GM12878 (cell line): ENCODE measurements at regions not wholly inside any gene's neighbourhood (a gene's known extent, or its start where the extent isn't known, plus 50 kb on each side); places are given as distances from the start of the nearest gene placed in this dataset.

Source experiments
- ATAC-seq: fragments of 200-7000 bp; cut with Tn5 transposase; 3 replicates; pipeline ENCODE4 v1.9.1; 2020; ENCODE audit warnings: mild to moderate bottlenecking, moderate library complexity
- BruUV-seq: library from RNA; stranded (reverse); fragments of 400-500 nt; replicated peaks from 2 replicates; lab custom pipeline; 2021; lab: Mats Ljungman, UMichigan
- CTCF ChIA-PET: fragments of 300-600 bp; sonication (Branson Sonifier 250); formaldehyde crosslinking; extraction: SDS; loops from one replicate; lab custom pipeline; 2021; ENCODE audit warnings: inconsistent platforms; lab: Yijun Ruan, JAX
- POLR2A ChIA-PET: fragments of 350-600 bp; formaldehyde crosslinking; extraction: SDS; loops from one replicate; lab custom pipeline; 2021; ENCODE audit warnings: inconsistent platforms; lab: Charles Lee
- RAD21 ChIA-PET: fragments of 300-600 bp; sonication (Branson Sonifier 250); formaldehyde crosslinking; loops from one replicate; lab custom pipeline; 2023; ENCODE audit warnings: antibody characterized with exemption; ENCODE audit not compliant: unreplicated experiment; lab: Charles Lee
- SMC1A ChIA-PET: fragments of 300-600 bp; sonication (Branson Sonifier 250); formaldehyde crosslinking; loops from one replicate; lab custom pipeline; 2023; ENCODE audit not compliant: unreplicated experiment, uncharacterized antibody; lab: Charles Lee
- DNase-seq: peaks from one replicate; pipeline ENCODE4 v3.0.0-alpha.2; 2011; ENCODE audit warnings: low read depth, low spot score
- FAIRE-seq: peaks from 3 replicates; lab custom pipeline; 2011; peaks lifted over from hg19 to GRCh38; lab: Jason Lieb, UNC
- H2AFZ ChIP-seq: 2 replicates; pipeline ENCODE4 v1.6.0; 2011; ENCODE audit warnings: low read depth, low read length, control low read depth; ENCODE audit not compliant: control insufficient read depth
- H3K27ac ChIP-seq: 2 replicates; pipeline ENCODE4 v1.5.1; 2011; ENCODE audit warnings: control low read depth; ENCODE audit not compliant: control insufficient read depth, insufficient read depth
- H3K27me3 ChIP-seq, 2 experiments: replicated peaks in 1 of 2; 2 replicates each; pipeline versions ENCODE4 v1.6.0 to v1.6.1; 2011; ENCODE audit warnings: low read length in 1 of 2; ENCODE audit not compliant: control insufficient read depth in 2 of 2, insufficient read depth in 2 of 2
- H3K36me3 ChIP-seq, 2 experiments: 2 replicates each; pipeline ENCODE4 v1.5.1; 2011; ENCODE audit warnings: low read length in 1 of 2; ENCODE audit not compliant: control insufficient read depth in 2 of 2, insufficient read depth in 2 of 2
- H3K4me1 ChIP-seq: 2 replicates; pipeline ENCODE4 v1.6.1; 2011; ENCODE audit warnings: mild to moderate bottlenecking, low read length, moderate library complexity, mixed read lengths; ENCODE audit not compliant: control insufficient read depth, insufficient read depth
- H3K4me2 ChIP-seq: 2 replicates; pipeline ENCODE4 v1.6.0; 2011; ENCODE audit warnings: control low read depth; ENCODE audit not compliant: control insufficient read depth, insufficient read depth
- H3K4me3 ChIP-seq: fragments of 200-600 bp; sonication (generic); 2 replicates; pipeline ENCODE4 v1.5.1; 2016
- H3K79me2 ChIP-seq: 2 replicates; pipeline ENCODE4 v1.6.0; 2011; ENCODE audit warnings: low read length; ENCODE audit not compliant: control insufficient read depth, insufficient read depth
- H3K9ac ChIP-seq: 2 replicates; pipeline ENCODE4 v1.8.0; 2011; ENCODE audit warnings: low read length, control low read depth, mixed read lengths; ENCODE audit not compliant: control insufficient read depth, insufficient read depth
- H3K9me3 ChIP-seq: replicated peaks from 3 replicates; pipeline ENCODE4 v1.5.1; 2011; ENCODE audit warnings: mild to moderate bottlenecking, low read length; ENCODE audit not compliant: control insufficient read depth, insufficient read depth
- H4K20me1 ChIP-seq: 2 replicates; pipeline ENCODE4 v1.6.0; 2011; ENCODE audit not compliant: control insufficient read depth, insufficient read depth
- ATF3 ChIP-seq: IDR thresholded peaks from 2 replicates; pipeline ENCODE4 v1.6.1; 2011; ENCODE audit warnings: low read depth, mild to moderate bottlenecking, low read length, moderate library complexity, borderline replicate concordance; ENCODE audit errors: extremely low read depth
- ATF7 ChIP-seq: fragments of 450-650 bp; IDR thresholded peaks from 2 replicates; pipeline ENCODE4 v1.6.1; 2016; ENCODE audit warnings: low read depth, mild to moderate bottlenecking
- BHLHE40 ChIP-seq, 2 experiments: fragments of 450-650 bp in 1 of 2; IDR thresholded peaks; 2 replicates each; pipeline ENCODE4 v1.6.1; 2011 to 2017; ENCODE audit warnings: low read depth in 2 of 2, borderline replicate concordance in 1 of 2, improper control_type of control experiment in 1 of 2, low read length in 1 of 2, mild to moderate bottlenecking in 1 of 2
- CEBPZ ChIP-seq: fragments of 150-350 bp; IDR thresholded peaks from 2 replicates; pipeline ENCODE4 v1.6.1; 2016; ENCODE audit warnings: low read depth, low read length
- CHD1 ChIP-seq: IDR thresholded peaks from 2 replicates; pipeline ENCODE4 v1.6.1; 2012; ENCODE audit warnings: low read depth, low read length, improper control_type of control experiment
- CHD4 ChIP-seq: fragments of 200-600 bp; sonication (generic); IDR thresholded peaks from 2 replicates; pipeline ENCODE4 v1.6.1; 2016; ENCODE audit warnings: mild to moderate bottlenecking
- FOXK2 ChIP-seq: fragments of 450-650 bp; IDR thresholded peaks from 2 replicates; pipeline ENCODE4 v1.6.1; 2017; ENCODE audit warnings: mild to moderate bottlenecking, moderate library complexity
- HCFC1 ChIP-seq: fragments of 150-350 bp; IDR thresholded peaks from 2 replicates; pipeline ENCODE4 v1.6.1; 2014; ENCODE audit warnings: low read length
- IRF3 ChIP-seq: fragments of 450-650 bp; IDR thresholded peaks from 2 replicates; pipeline ENCODE4 v1.6.1; 2014; ENCODE audit warnings: mild to moderate bottlenecking
- JUNB ChIP-seq: IDR thresholded peaks from 2 replicates; pipeline ENCODE4 v1.6.1; 2016; ENCODE audit warnings: antibody characterized with exemption, mild to moderate bottlenecking
- JUND ChIP-seq: IDR thresholded peaks from 2 replicates; pipeline ENCODE4 v1.6.1; 2012; ENCODE audit warnings: low read depth, mild to moderate bottlenecking, low read length, improper control_type of control experiment, moderate library complexity
- MEF2A ChIP-seq: IDR thresholded peaks from 2 replicates; pipeline ENCODE4 v1.6.1; 2011; ENCODE audit warnings: low read depth, mild to moderate bottlenecking, low read length, moderate library complexity; ENCODE audit not compliant: insufficient read depth
- NBN ChIP-seq: fragments of 450-650 bp; IDR thresholded peaks from 2 replicates; pipeline ENCODE4 v1.6.1; 2016
- RAD51 ChIP-seq: fragments of 450-650 bp; IDR thresholded peaks from 2 replicates; pipeline ENCODE4 v1.6.1; 2016; ENCODE audit warnings: moderate library complexity, mild to moderate bottlenecking, inconsistent platforms
- RB1 ChIP-seq: fragments of 450-650 bp; formaldehyde crosslinking; IDR thresholded peaks from 2 replicates; pipeline ENCODE4 v1.6.1; 2017; ENCODE audit warnings: mild to moderate bottlenecking, borderline replicate concordance
- TBL1XR1 ChIP-seq: IDR thresholded peaks from 2 replicates; pipeline ENCODE4 v1.6.1; 2012; ENCODE audit warnings: low read depth, low read length, improper control_type of control experiment
- ZNF274 ChIP-seq: IDR thresholded peaks from one replicate; pipeline ENCODE4 v1.8.0; 2011; ENCODE audit not compliant: insufficient read length, insufficient read depth
- WGBS: methylation state at CpG from one replicate; pipeline ENCODE4 v1.1.6; 2016; ENCODE audit warnings: low lambda C conversion rate; ENCODE audit not compliant: insufficient replicate concordance, insufficient coverage; ENCODE audit errors: missing lambda C conversion rate; 5-methylcytosine and 5-hydroxymethylcytosine counted together
- in situ Hi-C: fragments of 300-500 bp; cut with MboI; formaldehyde crosslinking; loops from 9 replicates; pipeline ENCODE4 v1.14.3; 2018; ENCODE audit warnings: mixed read lengths
- intact Hi-C: fragments of 100-400 bp; cut with micrococcal nuclease; formaldehyde crosslinking; loops from one replicate; pipeline ENCODE4 v1.14.2; 2022; ENCODE audit not compliant: unreplicated experiment

GRCh38 chr3:4150816-4151215 lies 152.4 kb upstream of the SETMAR start:
- ChIA-PET POLR2A (interaction anchor here (0.6 kb wide), 1 partner anchor 9 kb away, joined by 5 read pairs; no protein-coding TSS in a partner anchor), SMC1A (no interaction called here), CTCF (no interaction called here), RAD21 (no interaction called here)
- ATAC-seq (no peak), DNase-seq (no peak), FAIRE-seq (no peak)
- no peaks in the 10 kb centered on the region for H3K36me3 ChIP-seq
- 28% methylated on average over 5 of the region's 5 CpGs for WGBS
- in situ Hi-C loops (no loop called here), intact Hi-C loops (no loop called here)
- H3K4me3 ChIP-seq = no peak overlapping the region
- no peak overlapping the region for H3K4me2 ChIP-seq
- TF ChIP-seq ZNF274 (no peak), ATF3 (no peak), IRF3 (no peak), NBN (no peak), TBL1XR1 (no peak), HCFC1 (no peak), FOXK2 (no peak), CEBPZ (no peak), BHLHE40 (IDR thresholded peaks at IDR 0.05; ENCODE audit: borderline replicate concordance in 1 of 2, low read depth in 2 of 2, low read length in 1 of 2) (no peak), ATF7 (no peak), CHD1 (no peak), RB1 (no peak), MEF2A (no peak), RAD51 (no peak), JUNB (no peak), CHD4 (no peak), JUND (no peak)
- H3K9ac ChIP-seq = no peak overlapping the region
- no peaks in the 10 kb centered on the region for H3K9me3 ChIP-seq
- H3K27me3 ChIP-seq = no peaks in the 10 kb centered on the region
- no peak overlapping the region for H3K27ac ChIP-seq
- H3K4me1 ChIP-seq = no peaks in the 10 kb centered on the region
- no peaks in the 10 kb centered on the region for H3K79me2 ChIP-seq
- BruUV-seq = no TSS peak
- no peak overlapping the region for H2AFZ ChIP-seq
- no peaks in the 10 kb centered on the region for H4K20me1 ChIP-seq
